WTC11 (cell line): ENCODE measurements at regions not wholly inside any gene's neighbourhood (a gene's known extent, or its start where the extent isn't known, plus 50 kb on each side); places are given as distances from the start of the nearest gene placed in this dataset.

Experiments used
- CTCF ChIP-seq: fragments of 200-600 bp; IDR thresholded peaks from 2 replicates; pipeline ENCODE4 v1.8.0; 2022; ENCODE audit warnings: antibody characterized with exemption
- KAT7 ChIP-seq: sonication (generic); formaldehyde crosslinking; IDR thresholded peaks from 2 replicates; pipeline ENCODE4 v1.8.1; 2023; ENCODE audit warnings: missing genetic modification reagents, mild to moderate bottlenecking, borderline replicate concordance
- MAX ChIP-seq: sonication (generic); formaldehyde crosslinking; IDR thresholded peaks from 2 replicates; pipeline ENCODE4 v1.8.0; 2022; ENCODE audit warnings: mild to moderate bottlenecking, missing genetic modification reagents
- ZNF425 ChIP-seq: fragments of 250-450 bp; sonication (Bioruptor Pico); conservative IDR thresholded peaks from 2 replicates; pipeline ENCODE4 v1.9.0; 2021; ENCODE audit warnings: mild to moderate bottlenecking

- TF ChIP-seq CTCF (no peak), KAT7 (no peak), ZNF425 (no peak), MAX (CRISPR knock-in tag) (no peak)
Observed at GRCh38 chr18:27803957-27804356, 373.0 kb downstream of the CDH2 start.
